SK-N-SH (cell line): ENCODE measurements at regions not wholly inside any gene's neighbourhood (a gene's known extent, or its start where the extent isn't known, plus 50 kb on each side); places are given as distances from the start of the nearest gene placed in this dataset.

Experiments used
- CTCF ChIA-PET: fragments of 300-600, 350-600 bp; formaldehyde crosslinking; extraction: SDS; loops from one replicate; lab custom pipeline; 2021; lab: Yijun Ruan, JAX
- POLR2A ChIA-PET: fragments of 350-600 bp; sonication (Branson Sonifier 250); formaldehyde crosslinking; extraction: SDS; loops from one replicate; lab custom pipeline; 2020; ENCODE audit warnings: antibody characterized with exemption, inconsistent platforms; lab: Yijun Ruan, JAX
- DNase-seq: peaks from one replicate; pipeline ENCODE4 v3.0.0; 2012
- H2AFZ ChIP-seq: fragments of 200-600 bp; sonication (generic); 2 replicates; pipeline ENCODE4 v1.8.1; 2016; ENCODE audit warnings: antibody characterized with exemption, mild to moderate bottlenecking, low read depth
- H3F3A ChIP-seq: fragments of 200-600 bp; sonication (generic); replicated peaks from 2 replicates; pipeline ENCODE3; 2016; ENCODE audit warnings: antibody characterized with exemption, mild to moderate bottlenecking; ENCODE audit not compliant: insufficient read depth
- H3K27ac ChIP-seq, 2 experiments: fragments of 200-500 bp in 1 of 2; fragments of 200-600 bp in 1 of 2; sonication (Bioruptor generic) in 1 of 2; sonication (generic), shearing (Covaris generic) in 1 of 2; 2 replicates each; pipeline versions ENCODE4 v1.5.1 to v1.6.1; 2014 to 2016; ENCODE audit warnings: low read depth in 2 of 2, inconsistent platforms in 1 of 2, low read length in 1 of 2, mild to moderate bottlenecking in 1 of 2, mixed read lengths in 1 of 2
- H3K27me3 ChIP-seq: fragments of 200-600 bp; sonication (generic), shearing (Covaris generic); 2 replicates; pipeline ENCODE4 v1.6.1; 2016; ENCODE audit warnings: mixed run types; ENCODE audit not compliant: insufficient read depth
- H3K36me3 ChIP-seq, 2 experiments: fragments of 200-500 bp in 1 of 2; fragments of 200-600 bp in 1 of 2; sonication (Bioruptor generic) in 1 of 2; sonication (generic) in 1 of 2; replicated peaks in 1 of 2; 2 replicates each; pipeline versions ENCODE3 to v1.5.1; 2014 to 2016; ENCODE audit warnings: low read length in 1 of 2, mild to moderate bottlenecking in 1 of 2; ENCODE audit not compliant: insufficient read depth in 2 of 2, control insufficient read depth in 1 of 2
- H3K4me1 ChIP-seq, 2 experiments: fragments of 200-500 bp in 1 of 2; fragments of 200-600 bp in 1 of 2; sonication (Bioruptor generic) in 1 of 2; sonication (generic), shearing (Covaris generic) in 1 of 2; 2 replicates each; pipeline versions ENCODE4 v1.5.1 to v1.6.1; 2014 to 2016; ENCODE audit warnings: low read depth in 1 of 2, low read length in 1 of 2, mixed run types in 1 of 2; ENCODE audit not compliant: insufficient read depth in 2 of 2, control insufficient read depth in 1 of 2
- H3K4me2 ChIP-seq: fragments of 200-600 bp; sonication (generic), shearing (Covaris generic); 2 replicates; pipeline ENCODE4 v1.6.1; 2017; ENCODE audit warnings: mixed run types
- H3K4me3 ChIP-seq, 2 experiments: fragments of 200-500 bp in 1 of 2; fragments of 200-600 bp in 1 of 2; sonication (Bioruptor generic) in 1 of 2; sonication (generic), shearing (Covaris generic) in 1 of 2; 2 replicates each; pipeline versions ENCODE4 v1.5.1 to v1.8.1; 2014 to 2016; ENCODE audit warnings: low read depth in 2 of 2, inconsistent platforms in 1 of 2, low read length in 1 of 2, mild to moderate bottlenecking in 1 of 2, mixed read lengths in 1 of 2, moderate library complexity in 1 of 2
- H3K79me2 ChIP-seq: fragments of 200-600 bp; sonication (generic); 2 replicates; pipeline ENCODE4 v1.8.1; 2017; ENCODE audit warnings: mild to moderate bottlenecking; ENCODE audit not compliant: insufficient read depth
- H3K9ac ChIP-seq: fragments of 200-600 bp; sonication (generic); 2 replicates; pipeline ENCODE4 v1.6.1; 2017; ENCODE audit warnings: mixed run types
- H3K9me2 ChIP-seq: fragments of 200-600 bp; sonication (generic); 2 replicates; pipeline ENCODE4 v1.6.1; 2017; ENCODE audit warnings: mixed run types
- H3K9me3 ChIP-seq: fragments of 200-600 bp; sonication (generic); 2 replicates; pipeline ENCODE4 v1.6.1; 2017; ENCODE audit warnings: mixed run types, mild to moderate bottlenecking, moderate library complexity
- H4K20me1 ChIP-seq: fragments of 200-600 bp; sonication (generic); 2 replicates; pipeline ENCODE4 v1.6.1; 2017; ENCODE audit warnings: mild to moderate bottlenecking, mixed run types; ENCODE audit not compliant: insufficient read depth
- CHD2 ChIP-seq: fragments of 150-350 bp; IDR thresholded peaks from 2 replicates; pipeline ENCODE4 v1.6.1; 2018; ENCODE audit warnings: low read length; ENCODE audit not compliant: partially characterized antibody
- CTCF ChIP-seq: fragments of 200-600 bp; sonication (generic); IDR thresholded peaks from 2 replicates; pipeline ENCODE4 v1.6.1; 2017; ENCODE audit warnings: antibody characterized with exemption, mild to moderate bottlenecking, moderate library complexity
- EP300 ChIP-seq, 2 experiments: IDR thresholded peaks; 2 replicates each; pipeline versions ENCODE4 v1.4.0 to v1.6.1; 2012; ENCODE audit warnings: borderline replicate concordance in 1 of 2, low read depth in 1 of 2, low read length in 1 of 2
- RAD21 ChIP-seq: IDR thresholded peaks from 2 replicates; pipeline ENCODE4 v1.6.1; 2012; ENCODE audit warnings: mild to moderate bottlenecking, low read length
- SMC3 ChIP-seq: IDR thresholded peaks from 2 replicates; pipeline ENCODE4 v1.6.1; 2012; ENCODE audit warnings: low read depth, low read length, improper control_type of control experiment
- TCF12 ChIP-seq: IDR thresholded peaks from 2 replicates; pipeline ENCODE4 v1.4.0; 2012
- USF2 ChIP-seq: fragments of 150-350 bp; IDR thresholded peaks from 2 replicates; pipeline ENCODE4 v1.6.1; 2017; ENCODE audit warnings: antibody characterized with exemption, low read length, low read depth, borderline replicate concordance
- WGBS: methylation state at CpG from one replicate; pipeline ENCODE4 v1.1.6; 2017; ENCODE audit warnings: low lambda C conversion rate; 5-methylcytosine and 5-hydroxymethylcytosine counted together

- no peak overlapping the region for H3K4me2 ChIP-seq
- H3K4me3 ChIP-seq = no peak overlapping the region
- no peaks in the 10 kb centered on the region; the same call in 1 of the 2 replicates for H3K9me2 ChIP-seq
- no peak overlapping the region for H3K9ac ChIP-seq
- no peaks in the 10 kb centered on the region for H4K20me1 ChIP-seq
- H3K27me3 ChIP-seq = no peaks in the 10 kb centered on the region
- no peaks in the 10 kb centered on the region for H3F3A ChIP-seq
- H3K36me3 ChIP-seq = peaks cover 0 to 3% of the 10 kb centered on the region in 2 experiments
- H2AFZ ChIP-seq = no peak overlapping the region
- no peak for DNase-seq
- no peaks in the 10 kb centered on the region for H3K79me2 ChIP-seq
- H3K27ac ChIP-seq = no peak overlapping the region
- CTCF ChIA-PET = interaction anchor here (0.6 to 2.4 kb wide), 12 partner anchors 10 to 1767 kb away, joined by 3 to 13 read pairs (median 4); no protein-coding TSS in a partner anchor
- peaks cover 12% of the 10 kb centered on the region; the same call in 1 of the 2 replicates for H3K9me3 ChIP-seq
- no peaks in the 10 kb centered on the region for H3K4me1 ChIP-seq
- POLR2A ChIA-PET = no interaction called here
- 91% methylated on average over 2 of the region's 2 CpGs for WGBS
- TF ChIP-seq RAD21 (peak; percentile 62), EP300 (IDR thresholded peaks at IDR 0.05; ENCODE audit: borderline replicate concordance in 1 of 2, low read depth in 1 of 2, low read length in 1 of 2) (no peak), CTCF (peak; percentile 69), SMC3 (peak; percentile 35)
Measured at GRCh38 chr5:109479260-109479860, 69.6 kb upstream of the PJA2 start.

- H3F3A ChIP-seq = no peaks in the 10 kb centered on the region
- TF ChIP-seq USF2 (no peak), TCF12 (no peak), CHD2 (no peak), RAD21 (no peak)
- no peaks in the 10 kb centered on the region; the same call in 1 of the 2 replicates for H3K9me2 ChIP-seq
- no peak for DNase-seq
- H2AFZ ChIP-seq = no peak overlapping the region
- H3K79me2 ChIP-seq = no peaks in the 10 kb centered on the region
- H3K36me3 ChIP-seq = peaks cover 0 to 3% of the 10 kb centered on the region in 2 experiments
- no peaks in the 10 kb centered on the region for H3K27me3 ChIP-seq
- H3K4me2 ChIP-seq = no peak overlapping the region
- ChIA-PET POLR2A (no interaction called here), CTCF (interaction anchor here (0.6 to 2.4 kb wide), 10 partner anchors 10 to 837 kb away, joined by 3 to 13 read pairs (median 4); no protein-coding TSS in a partner anchor)
- H3K27ac ChIP-seq = no peak overlapping the region
- H3K4me1 ChIP-seq = no peaks in the 10 kb centered on the region
- H4K20me1 ChIP-seq = no peaks in the 10 kb centered on the region
- peaks cover 12% of the 10 kb centered on the region; the same call in 1 of the 2 replicates for H3K9me3 ChIP-seq
- H3K4me3 ChIP-seq = no peak overlapping the region
- H3K9ac ChIP-seq = no peak overlapping the region
Measured at GRCh38 chr5:109478830-109479229, 69.1 kb upstream of the PJA2 start.
